K562 (cell line): ENCODE measurements at regions not wholly inside any gene's neighbourhood (a gene's known extent, or its start where the extent isn't known, plus 50 kb on each side); places are given as distances from the start of the nearest gene placed in this dataset.

Experiments
- ATF7 ChIP-seq: fragments of 450-650 bp; IDR thresholded peaks from 2 replicates; pipeline ENCODE4 v1.7.1; 2014; ENCODE audit warnings: mild to moderate bottlenecking, moderate library complexity
- BRD9 ChIP-seq: fragments of 450-650 bp; IDR thresholded peaks from 2 replicates; pipeline ENCODE4 v1.6.1; 2018; ENCODE audit warnings: low read depth; ENCODE audit not compliant: partially characterized antibody
- NR0B1 ChIP-seq: fragments of 450-650 bp; IDR thresholded peaks from one replicate; pipeline ENCODE4 v1.6.1; 2018; ENCODE audit warnings: mild to moderate bottlenecking, moderate library complexity; ENCODE audit not compliant: partially characterized antibody
- PATZ1 ChIP-seq: fragments of 250-450 bp; sonication (Bioruptor Pico); IDR thresholded peaks from 2 replicates; pipeline ENCODE4 v1.5.0; 2020; ENCODE audit warnings: mild to moderate bottlenecking, borderline replicate concordance
- PBX2 ChIP-seq, 2 experiments: IDR thresholded peaks in 1 of 2; conservative IDR thresholded peaks in 1 of 2; 2 replicates each; pipeline ENCODE4 v1.6.1; 2016; ENCODE audit warnings: low read depth in 2 of 2, mild to moderate bottlenecking in 1 of 2, missing compliant biosample characterization in 1 of 2, missing genetic modification characterization in 1 of 2, moderate library complexity in 1 of 2
- RAD51 ChIP-seq: fragments of 450-650 bp; IDR thresholded peaks from 2 replicates; pipeline ENCODE4 v1.7.1; 2016; ENCODE audit warnings: low read depth, mild to moderate bottlenecking, borderline replicate concordance
- RBM22 ChIP-seq: fragments of 200-400 bp; formaldehyde crosslinking; IDR thresholded peaks from 2 replicates; pipeline ENCODE4 v1.6.1; 2018; ENCODE audit warnings: low read length, low read depth; ENCODE audit not compliant: poor library complexity, severe bottlenecking
- TAF9B ChIP-seq: fragments of 450-650 bp; IDR thresholded peaks from 2 replicates; pipeline ENCODE4 v1.6.1; 2018; ENCODE audit warnings: mild to moderate bottlenecking; ENCODE audit not compliant: partially characterized antibody
- ZBTB40 ChIP-seq, 2 experiments: fragments of 450-650 bp in 1 of 2; sonication (generic) in 1 of 2; formaldehyde crosslinking in 1 of 2; IDR thresholded peaks; 2 replicates each; pipeline versions ENCODE4 v1.7.1 to v1.9.0; 2016 to 2022; ENCODE audit warnings: inconsistent platforms in 1 of 2, mild to moderate bottlenecking in 1 of 2, missing genetic modification reagents in 1 of 2
- ZNF384 ChIP-seq: IDR thresholded peaks from 2 replicates; pipeline ENCODE4 v1.6.1; 2012; ENCODE audit warnings: low read depth, low read length, improper control_type of control experiment

DNA sequence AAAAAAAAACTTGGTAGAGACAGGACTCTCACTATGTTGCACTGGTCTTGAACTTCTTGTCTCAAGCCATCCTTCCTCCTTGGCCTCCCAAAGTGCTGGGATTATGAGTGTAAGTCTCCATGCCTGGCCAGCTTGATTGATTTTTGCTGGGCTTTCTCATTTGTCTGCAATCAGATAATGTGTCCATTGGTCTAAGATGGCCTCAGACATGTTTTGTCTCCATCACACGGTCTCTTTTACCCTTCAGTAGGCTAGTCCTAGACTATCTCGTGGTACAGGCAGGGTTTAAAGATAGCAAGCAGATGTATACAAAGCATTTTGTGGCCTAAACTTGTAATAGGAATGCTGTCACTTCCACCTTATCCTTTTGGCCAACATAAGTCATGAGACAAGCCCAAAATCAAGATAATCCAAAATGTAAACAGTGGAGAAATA, 289.1 kb downstream of the TFAP2B start (continued):
- no peak; the same call in 1 of the 2 replicates for TF ChIP-seq ZBTB40 (IDR thresholded peaks at IDR 0.05)
- no peak for TF ChIP-seq ZBTB40 (CRISPR knock-in tag; IDR thresholded peaks at IDR 0.05)
- no peak for TF ChIP-seq NR0B1
- no peak for TF ChIP-seq TAF9B
- TF ChIP-seq BRD9, result no peak
- peak; percentile 72 for TF ChIP-seq ATF7
- no peak for TF ChIP-seq PBX2 (CRISPR knock-in tag; IDR thresholded peaks at IDR 0.05; ENCODE audit: low read depth)
- peak; percentile 39; the same call in 1 of the 2 replicates for TF ChIP-seq PBX2 (tag; conservative IDR thresholded peaks at IDR 0.05; ENCODE audit: low read depth)
- no peak for TF ChIP-seq RBM22
- TF ChIP-seq PATZ1 (CRISPR knock-in tag), result no peak
- no peak for TF ChIP-seq ZNF384
- TF ChIP-seq RAD51, result no peak
